ENCODE measurements at regions not wholly inside any gene's neighbourhood (a gene's known extent, or its start where the extent isn't known, plus 50 kb on each side); places are given as distances from the start of the nearest gene placed in this dataset.

DNA sequence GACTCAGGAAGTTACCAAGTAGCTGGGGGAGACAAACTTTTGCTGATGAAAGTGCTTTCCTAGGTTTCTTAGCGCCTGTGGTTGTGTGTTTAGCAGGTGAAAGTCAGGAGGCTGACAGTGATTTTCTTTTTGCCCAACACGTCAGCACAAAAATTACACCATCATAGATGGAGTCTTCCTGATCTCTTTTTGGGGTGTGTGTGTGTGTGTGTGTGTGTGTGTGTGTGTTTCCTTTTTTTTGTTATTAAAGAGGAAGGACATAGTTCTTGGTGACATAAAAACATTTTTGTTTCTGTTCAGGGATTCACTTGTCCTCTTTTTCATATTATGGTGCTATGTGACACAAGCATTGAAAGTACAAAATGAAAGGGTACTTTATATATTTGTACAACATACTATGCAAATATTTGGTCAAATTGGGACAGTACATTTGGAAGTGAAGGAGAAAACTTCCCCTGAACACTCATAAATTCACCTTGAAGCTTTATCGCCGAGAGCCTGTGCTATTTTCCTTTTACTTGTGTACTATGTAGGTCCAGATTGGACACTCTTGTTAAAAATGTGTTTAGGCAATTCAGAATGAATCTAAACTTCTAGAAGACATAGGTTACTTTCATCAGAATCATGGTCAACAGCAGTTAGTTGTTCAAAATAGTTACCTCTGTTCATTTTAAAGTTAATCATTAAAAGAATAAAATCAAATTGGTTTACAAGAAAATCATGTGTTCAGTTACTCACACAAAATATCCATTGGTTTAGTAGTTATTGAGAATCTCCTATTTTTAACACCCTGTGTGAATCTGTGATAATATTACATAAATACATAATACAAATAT lies 491.9 kb downstream of the IRS1 start:
- H3K4me3 ChIP-seq (ENCODE audit: low read depth, low read length) = no peak overlapping the region
- DNase-seq (ENCODE audit: low read depth) = no peak
- TF ChIP-seq, protein P1, sequence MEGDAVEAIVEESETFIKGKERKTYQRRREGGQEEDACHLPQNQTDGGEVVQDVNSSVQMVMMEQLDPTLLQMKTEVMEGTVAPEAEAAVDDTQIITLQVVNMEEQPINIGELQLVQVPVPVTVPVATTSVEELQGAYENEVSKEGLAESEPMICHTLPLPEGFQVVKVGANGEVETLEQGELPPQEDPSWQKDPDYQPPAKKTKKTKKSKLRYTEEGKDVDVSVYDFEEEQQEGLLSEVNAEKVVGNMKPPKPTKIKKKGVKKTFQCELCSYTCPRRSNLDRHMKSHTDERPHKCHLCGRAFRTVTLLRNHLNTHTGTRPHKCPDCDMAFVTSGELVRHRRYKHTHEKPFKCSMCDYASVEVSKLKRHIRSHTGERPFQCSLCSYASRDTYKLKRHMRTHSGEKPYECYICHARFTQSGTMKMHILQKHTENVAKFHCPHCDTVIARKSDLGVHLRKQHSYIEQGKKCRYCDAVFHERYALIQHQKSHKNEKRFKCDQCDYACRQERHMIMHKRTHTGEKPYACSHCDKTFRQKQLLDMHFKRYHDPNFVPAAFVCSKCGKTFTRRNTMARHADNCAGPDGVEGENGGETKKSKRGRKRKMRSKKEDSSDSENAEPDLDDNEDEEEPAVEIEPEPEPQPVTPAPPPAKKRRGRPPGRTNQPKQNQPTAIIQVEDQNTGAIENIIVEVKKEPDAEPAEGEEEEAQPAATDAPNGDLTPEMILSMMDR (IDR thresholded peaks at IDR 0.05; ENCODE audit: insufficient read depth, low read depth, low read length, missing control alignments) = no peak

DNA sequence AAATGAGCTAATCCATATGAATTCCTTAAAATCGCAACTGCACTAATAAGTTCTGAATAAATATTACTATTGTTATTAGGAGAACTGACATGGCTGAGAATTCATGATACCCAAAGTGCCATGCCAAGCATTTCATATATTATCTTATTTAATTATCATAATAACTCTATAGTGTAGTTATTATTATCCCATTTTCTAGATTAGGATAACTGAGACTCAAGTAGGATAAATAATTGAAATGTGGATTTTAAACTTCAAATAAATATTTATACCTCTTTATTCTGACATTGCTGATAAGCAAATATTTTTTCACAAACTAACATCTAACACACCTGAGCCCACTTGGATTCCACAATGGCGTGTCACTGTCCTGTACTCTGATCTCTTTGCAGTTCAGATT lies 492.7 kb downstream of the IRS1 start:
- DNase-seq (ENCODE audit: low read depth) = no peak
- H3K4me3 ChIP-seq (ENCODE audit: low read depth, low read length) = no peak overlapping the region
- TF ChIP-seq, protein P1 (IDR thresholded peaks at IDR 0.05; ENCODE audit: insufficient read depth, low read depth, low read length, missing control alignments) = no peak

DNA sequence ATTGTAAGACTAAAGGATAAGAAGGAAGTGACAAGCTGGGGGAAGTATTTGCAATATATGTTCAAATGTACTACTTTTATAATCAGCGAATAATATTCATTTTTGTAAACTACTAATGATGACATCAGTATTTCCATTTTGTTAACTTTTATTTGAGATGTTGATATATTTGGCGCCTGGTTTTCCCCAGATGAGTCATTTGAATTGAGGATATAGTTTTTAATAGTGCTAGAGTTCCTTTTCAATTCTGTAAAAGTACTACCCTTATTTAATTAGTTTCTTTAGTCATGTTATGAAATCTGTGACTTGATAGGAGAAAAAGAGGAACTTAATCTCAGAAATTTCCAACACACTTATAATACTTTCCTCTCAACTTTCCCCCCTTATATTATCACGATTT lies 495.3 kb downstream of the IRS1 start:
- no peak for DNase-seq (ENCODE audit: low read depth)
- TF ChIP-seq, protein P1 (IDR thresholded peaks at IDR 0.05; ENCODE audit: insufficient read depth, low read depth, low read length, missing control alignments) = no peak
- H3K4me3 ChIP-seq (ENCODE audit: low read depth, low read length) = no peak overlapping the region

DNA sequence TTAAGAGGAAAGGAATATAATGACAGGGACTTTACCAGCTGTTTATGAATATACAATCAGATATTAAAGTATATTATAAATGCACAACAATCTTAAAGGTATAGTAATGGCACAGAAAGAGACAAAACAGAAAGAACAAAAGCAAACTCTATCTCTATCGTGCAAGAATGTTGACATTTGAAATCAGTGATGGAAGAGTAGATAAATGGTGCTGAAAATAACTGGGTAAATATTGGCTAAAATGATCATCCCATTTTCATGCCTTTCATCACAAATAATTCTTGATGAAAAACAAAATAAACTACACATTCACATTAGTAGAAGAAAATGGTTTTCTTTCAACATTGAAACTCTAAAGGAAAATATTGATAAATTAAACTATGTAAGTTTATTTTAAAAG lies 495.9 kb downstream of the IRS1 start:
- TF ChIP-seq, protein P1 (IDR thresholded peaks at IDR 0.05; ENCODE audit: insufficient read depth, low read depth, low read length, missing control alignments) = no peak
- DNase-seq (ENCODE audit: low read depth) = no peak
- H3K4me3 ChIP-seq (ENCODE audit: low read depth, low read length) = no peak overlapping the region

DNA sequence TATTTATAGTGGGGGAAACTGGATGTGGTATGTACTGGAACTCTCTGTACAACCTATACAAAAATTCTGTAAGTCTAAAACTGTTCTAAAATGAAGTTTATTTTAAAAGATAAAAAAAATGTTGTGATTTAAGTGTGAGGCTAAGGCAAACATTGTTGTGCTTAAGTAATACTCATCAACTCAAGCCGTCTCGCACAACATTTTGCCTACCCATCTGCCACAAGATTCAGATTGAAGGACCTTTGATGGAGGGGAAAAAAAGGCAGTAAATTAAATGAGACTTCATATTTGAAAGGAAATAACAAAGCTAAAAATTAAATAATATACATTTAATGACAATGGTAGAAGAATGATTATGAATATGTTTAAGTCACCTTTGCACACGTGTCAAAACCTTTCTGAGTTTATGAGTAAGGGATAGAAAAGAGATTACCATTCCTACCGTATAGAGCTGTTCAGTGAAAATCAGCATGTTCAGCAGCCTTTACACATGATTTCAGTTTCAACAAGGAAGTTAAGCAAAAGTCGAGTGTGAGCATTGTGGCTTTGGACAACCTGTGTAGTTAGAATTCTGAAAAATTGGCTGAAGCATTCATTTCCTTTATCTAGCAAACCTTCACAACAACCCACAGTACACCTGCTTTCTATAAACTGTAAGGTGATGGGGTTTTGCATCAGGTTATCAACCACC lies 499.3 kb downstream of the IRS1 start:
- DNase-seq (ENCODE audit: low read depth) = peak; percentile 41
- TF ChIP-seq, protein P1 (IDR thresholded peaks at IDR 0.05; ENCODE audit: insufficient read depth, low read depth, low read length, missing control alignments) = no peak
- H3K4me3 ChIP-seq (ENCODE audit: low read depth, low read length) = no peak overlapping the region

DNA sequence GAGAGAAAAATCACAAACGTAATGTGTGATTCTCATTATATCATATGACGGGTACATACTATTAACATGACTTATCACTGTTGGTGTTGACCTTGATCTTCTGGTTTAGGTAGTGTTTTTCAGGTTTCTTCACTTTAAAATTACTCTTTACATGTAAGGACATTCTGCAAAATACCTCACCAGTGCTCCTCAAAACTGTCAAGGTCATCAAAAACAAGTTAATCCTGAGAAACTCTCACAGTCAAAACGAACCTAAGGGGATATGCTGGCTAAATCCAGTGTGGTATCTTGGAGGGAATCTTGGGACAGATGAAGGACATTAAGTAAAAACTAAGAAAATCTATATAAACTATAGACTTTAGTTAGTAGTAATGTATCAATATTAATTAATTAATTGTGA lies 499.8 kb downstream of the IRS1 start:
- DNase-seq (ENCODE audit: low read depth) = no peak
- TF ChIP-seq, protein P1 (IDR thresholded peaks at IDR 0.05; ENCODE audit: insufficient read depth, low read depth, low read length, missing control alignments) = no peak
- no peak overlapping the region for H3K4me3 ChIP-seq (ENCODE audit: low read depth, low read length)
